Spinal cord (tissue), 9 donors: ENCODE measurements at regions not wholly inside any gene's neighbourhood (a gene's known extent, or its start where the extent isn't known, plus 50 kb on each side); places are given as distances from the start of the nearest gene placed in this dataset.
"Not testable (repeated sequence)": the region's sequence is repeated elsewhere in the genome, so short reads cannot be mapped to it uniquely, and the experiment has no call there.

ENCODE experiments used
- DNase-seq, 6 donors: peaks; one replicate each; pipeline versions ENCODE4 v3.0.0 to v3.0.0-alpha.2; 2013 to 2015; ENCODE audit warnings: low spot score in 6 of 6, low read depth in 4 of 6
- H3K27ac ChIP-seq: one replicate; pipeline ENCODE4 v1.5.1; 2013; ENCODE audit warnings: low read depth, low read length, control low read depth
- H3K27me3 ChIP-seq: one replicate; pipeline ENCODE4 v1.6.1; 2013; ENCODE audit warnings: low read length; ENCODE audit not compliant: control insufficient read depth, insufficient read depth
- H3K36me3 ChIP-seq: one replicate; pipeline ENCODE4 v1.6.1; 2013; ENCODE audit warnings: low read length; ENCODE audit not compliant: control insufficient read depth, insufficient read depth
- H3K4me1 ChIP-seq: one replicate; pipeline ENCODE4 v1.6.1; 2013; ENCODE audit warnings: low read length; ENCODE audit not compliant: control insufficient read depth, insufficient read depth
- H3K4me3 ChIP-seq: one replicate; pipeline ENCODE4 v1.5.1; 2013; ENCODE audit warnings: low read depth, low read length, control low read depth
- H3K9me3 ChIP-seq: one replicate; pipeline ENCODE4 v1.6.1; 2013; ENCODE audit warnings: low read length; ENCODE audit not compliant: control insufficient read depth, insufficient read depth
- WGBS: methylation state at CpG from one replicate; pipeline ENCODE4 v1.1.5; 2013; ENCODE audit warnings: missing lambda C conversion rate; ENCODE audit not compliant: insufficient coverage; 5-methylcytosine and 5-hydroxymethylcytosine counted together
- donor health status: healthy.

DNA sequence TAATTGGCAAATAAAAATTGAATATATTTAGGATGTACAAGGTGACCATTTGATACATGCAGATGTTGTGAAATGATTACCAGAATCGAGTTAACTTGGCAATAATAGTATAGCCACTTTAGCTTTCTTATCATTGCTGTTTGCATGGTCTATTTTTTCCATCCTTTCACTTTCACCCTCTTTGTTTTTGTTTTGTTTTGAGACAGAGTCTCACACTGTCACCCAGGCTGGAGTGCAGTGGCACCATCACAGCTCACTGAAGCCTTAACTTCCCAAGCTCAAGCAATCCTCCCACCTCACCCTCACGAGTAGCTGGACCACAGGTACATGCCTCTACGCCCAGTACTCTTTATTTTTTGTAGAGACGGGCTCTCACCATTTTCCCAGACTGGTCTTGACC, 218.6 kb upstream of the ADGRL3 start:
- Histone ChIP-seq H3K27ac (no peak overlapping the region), H3K9me3 (peaks cover 4% of the 10 kb centered on the region), H3K27me3 (no peaks in the 10 kb centered on the region), H3K4me1 (no peaks in the 10 kb centered on the region), H3K4me3 (no peak overlapping the region), H3K36me3 (no peaks in the 10 kb centered on the region)
- WGBS: 97% methylated on average over 3 of the region's 4 CpGs
- no peak for DNase-seq

GRCh38 chr4:60989141-60989540, 211.0 kb upstream of the ADGRL3 start:
- no CpG with 5 or more reads among the region's 1 CpG for WGBS
- Histone ChIP-seq H3K27ac (no peak overlapping the region), H3K27me3 (no peaks in the 10 kb centered on the region), H3K36me3 (no peaks in the 10 kb centered on the region), H3K4me3 (no peak overlapping the region), H3K4me1 (no peaks in the 10 kb centered on the region), H3K9me3 (no peaks in the 10 kb centered on the region)
- DNase-seq: no peak

- H3K4me1 ChIP-seq: no peaks in the 10 kb centered on the region
- H3K9me3 ChIP-seq: no peaks in the 10 kb centered on the region
- WGBS: 86% methylated on average over 2 of the region's 3 CpGs
- H3K27ac ChIP-seq: no peak overlapping the region
- H3K27me3 ChIP-seq: no peaks in the 10 kb centered on the region
- no peak for DNase-seq
- H3K36me3 ChIP-seq: no peaks in the 10 kb centered on the region
- H3K4me3 ChIP-seq: no peak overlapping the region
These were observed 208.1 kb upstream of the ADGRL3 start for GRCh38 chr4:60992037-60992436.

- Histone ChIP-seq H3K36me3 (no peaks in the 10 kb centered on the region), H3K4me1 (no peaks in the 10 kb centered on the region)
These were observed 196.8 kb upstream of the ADGRL3 start for GRCh38 chr4:61003301-61003700.

GRCh38 chr4:61004651-61005170, 195.4 kb upstream of the ADGRL3 start:
- H3K4me3 ChIP-seq: no peak overlapping the region
- H3K9me3 ChIP-seq: peaks cover 1% of the 10 kb centered on the region
- H3K36me3 ChIP-seq: no peaks in the 10 kb centered on the region
- WGBS: no CpG with 5 or more reads among the region's 1 CpG
- H3K27ac ChIP-seq: no peak overlapping the region
- H3K27me3 ChIP-seq: no peaks in the 10 kb centered on the region
- H3K4me1 ChIP-seq: no peaks in the 10 kb centered on the region
- DNase-seq: no peak

More at GRCh38 chr4:61003301-61003700, 196.8 kb upstream of the ADGRL3 start:
- peaks cover 3% of the 10 kb centered on the region for H3K9me3 ChIP-seq
- H3K27me3 ChIP-seq: no peaks in the 10 kb centered on the region
- DNase-seq: no peak
- H3K4me3 ChIP-seq: no peak overlapping the region
- H3K27ac ChIP-seq: no peak overlapping the region

DNA sequence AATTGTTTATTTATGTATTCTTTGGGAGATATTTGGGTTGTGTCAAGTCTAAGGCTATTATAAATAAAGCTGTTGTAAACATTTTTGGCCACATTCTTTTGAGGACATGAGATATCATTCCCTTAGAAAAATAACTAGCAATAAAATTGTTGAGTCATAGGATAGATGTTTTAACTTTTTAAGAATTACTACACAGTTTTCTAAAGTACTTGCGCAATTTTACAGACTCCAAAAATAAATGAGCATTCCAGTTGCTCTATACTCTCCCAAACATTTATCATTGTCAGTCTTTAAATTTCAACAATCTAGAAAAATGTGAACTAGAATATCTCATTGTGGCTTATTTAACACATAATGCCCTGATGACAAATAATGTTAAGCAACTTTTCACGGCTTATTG, 189.1 kb upstream of the ADGRL3 start:
- Histone ChIP-seq H3K4me3 (no peak overlapping the region), H3K4me1 (no peaks in the 10 kb centered on the region), H3K36me3 (no peaks in the 10 kb centered on the region), H3K9me3 (no peaks in the 10 kb centered on the region), H3K27ac (no peak overlapping the region), H3K27me3 (no peaks in the 10 kb centered on the region)
- no peak for DNase-seq
- WGBS: no CpG with 5 or more reads among the region's 2 CpGs

DNA sequence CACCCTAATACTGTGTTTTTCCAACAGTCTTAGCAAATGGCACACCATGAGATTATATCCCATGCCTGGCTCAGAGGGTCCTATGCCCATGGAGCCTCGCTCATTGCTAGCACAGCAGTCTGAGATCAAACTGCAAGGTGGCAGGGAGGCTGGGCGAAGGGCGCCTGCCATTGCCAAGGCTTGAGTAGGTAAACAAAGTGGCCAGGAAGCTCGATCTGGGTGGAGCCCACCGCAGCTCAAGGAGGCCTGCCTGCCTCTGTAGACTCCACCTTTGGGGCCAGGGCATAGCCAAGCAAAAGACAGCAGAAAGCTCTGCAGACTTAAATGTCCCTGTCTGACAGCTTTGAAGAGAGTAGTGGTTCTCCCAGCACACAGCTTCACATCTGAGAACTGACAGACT, 188.2 kb upstream of the ADGRL3 start:
- H3K4me3 ChIP-seq, H3K36me3 ChIP-seq, H3K27ac ChIP-seq, DNase-seq, H3K9me3 ChIP-seq, H3K4me1 ChIP-seq, H3K27me3 ChIP-seq: not testable (repeated sequence)
- 91% methylated on average over 5 of the region's 5 CpGs for WGBS

- Histone ChIP-seq H3K9me3 (no peaks in the 10 kb centered on the region), H3K36me3 (no peaks in the 10 kb centered on the region), H3K4me1 (no peaks in the 10 kb centered on the region), H3K27me3 (no peaks in the 10 kb centered on the region), H3K27ac (no peak overlapping the region), H3K4me3 (no peak overlapping the region)
- DNase-seq: no peak
- no CpG with 5 or more reads among the region's 2 CpGs for WGBS
These were observed 175.5 kb upstream of the ADGRL3 start for GRCh38 chr4:61024610-61025009.

GRCh38 chr4:61027939-61028338, 172.2 kb upstream of the ADGRL3 start:
- no peaks in the 10 kb centered on the region for H3K9me3 ChIP-seq
- DNase-seq: no peak
- H3K27ac ChIP-seq: no peak overlapping the region
- no peak overlapping the region for H3K4me3 ChIP-seq
- no peaks in the 10 kb centered on the region for H3K4me1 ChIP-seq
- no peaks in the 10 kb centered on the region for H3K27me3 ChIP-seq
- no peaks in the 10 kb centered on the region for H3K36me3 ChIP-seq

GRCh38 chr4:61036071-61036684, 163.9 kb upstream of the ADGRL3 start:
- H3K27ac ChIP-seq: no peak overlapping the region
- no peak overlapping the region for H3K4me3 ChIP-seq
- WGBS: 100% methylated on average over 1 of the region's 4 CpGs
- no peaks in the 10 kb centered on the region for H3K9me3 ChIP-seq
- no peaks in the 10 kb centered on the region for H3K27me3 ChIP-seq
- DNase-seq: no peak
- no peaks in the 10 kb centered on the region for H3K36me3 ChIP-seq
- H3K4me1 ChIP-seq: no peaks in the 10 kb centered on the region
